HG03025 (cell line): ENCODE measurements at regions not wholly inside any gene's neighbourhood (a gene's known extent, or its start where the extent isn't known, plus 50 kb on each side); places are given as distances from the start of the nearest gene placed in this dataset.

Experiments
- ATAC-seq: cut with Tn5 transposase; IDR thresholded peaks from one replicate; pipeline ENCODE4 v1.9.1; 2021; ENCODE audit warnings: mild to moderate bottlenecking, moderate library complexity; ENCODE audit not compliant: unreplicated experiment, low FRiP score

GRCh38 chr14:87351007-87351406, 642.0 kb downstream of the GALC start:
- no peak for ATAC-seq

- ATAC-seq = no peak
Observed at GRCh38 chr14:87349921-87350320, 643.1 kb downstream of the GALC start.

- ATAC-seq = no peak
Observed at GRCh38 chr14:87343652-87344051, 649.3 kb downstream of the GALC start.

GRCh38 chr14:87334997-87335685, 657.8 kb downstream of the GALC start:
- ATAC-seq = no peak

- ATAC-seq = no peak
Observed at GRCh38 chr14:87331991-87332390, 661.0 kb downstream of the GALC start.

- no peak for ATAC-seq
Observed at GRCh38 chr14:87325741-87326140, 667.2 kb downstream of the GALC start.

GRCh38 chr14:87323191-87323590, 669.8 kb downstream of the GALC start:
- ATAC-seq = no peak

GRCh38 chr14:87321548-87321947, 671.4 kb downstream of the GALC start:
- no peak for ATAC-seq

GRCh38 chr14:87312894-87313205, 680.1 kb downstream of the GALC start:
- ATAC-seq = no peak

- no peak for ATAC-seq
Observed at GRCh38 chr14:87312169-87312893, 680.7 kb downstream of the GALC start.

- no peak for ATAC-seq
Observed at GRCh38 chr14:87309557-87309956, 683.4 kb downstream of the GALC start.

GRCh38 chr14:87306409-87307168, 686.4 kb downstream of the GALC start:
- ATAC-seq = no peak

GRCh38 chr14:87305345-87305744, 687.6 kb downstream of the GALC start:
- no peak for ATAC-seq

GRCh38 chr14:87304404-87304803, 688.6 kb downstream of the GALC start:
- ATAC-seq = no peak

GRCh38 chr14:87286826-87287225, 706.2 kb downstream of the GALC start:
- ATAC-seq = no peak

GRCh38 chr14:87286191-87286590, 706.8 kb downstream of the GALC start:
- ATAC-seq = no peak

GRCh38 chr14:87285506-87285905, 707.5 kb downstream of the GALC start:
- ATAC-seq = no peak

- ATAC-seq = no peak
Observed at GRCh38 chr14:87283547-87283946, 709.4 kb downstream of the GALC start.

- no peak for ATAC-seq
Observed at GRCh38 chr14:87282266-87282665, 710.7 kb downstream of the GALC start.

- no peak for ATAC-seq
Observed at GRCh38 chr14:87278415-87278814, 714.6 kb downstream of the GALC start.

GRCh38 chr14:87271331-87271730, 721.7 kb downstream of the GALC start:
- no peak for ATAC-seq

GRCh38 chr14:87268997-87269396, 724.0 kb downstream of the GALC start:
- no peak for ATAC-seq
